ENCODE measurements at regions not wholly inside any gene's neighbourhood (a gene's known extent, or its start where the extent isn't known, plus 50 kb on each side); places are given as distances from the start of the nearest gene placed in this dataset.

GRCh38 chr2:220941683-220942082 is 630.4 kb downstream of the EPHA4 start:
- TF ChIP-seq EZH2 (IDR thresholded peaks at IDR 0.05; ENCODE audit: borderline replicate concordance, low read depth, low read length): no peak
- no peak for TF ChIP-seq POLR2A (conservative IDR thresholded peaks at IDR 0.05)
- TF ChIP-seq CEBPB (tag; IDR thresholded peaks at IDR 0.05): no peak
- no peak for TF ChIP-seq ARNT (IDR thresholded peaks at IDR 0.05)

Measured in K562 (cell line).